ENCODE measurements at regions not wholly inside any gene's neighbourhood (a gene's known extent, or its start where the extent isn't known, plus 50 kb on each side); places are given as distances from the start of the nearest gene placed in this dataset.

DNA sequence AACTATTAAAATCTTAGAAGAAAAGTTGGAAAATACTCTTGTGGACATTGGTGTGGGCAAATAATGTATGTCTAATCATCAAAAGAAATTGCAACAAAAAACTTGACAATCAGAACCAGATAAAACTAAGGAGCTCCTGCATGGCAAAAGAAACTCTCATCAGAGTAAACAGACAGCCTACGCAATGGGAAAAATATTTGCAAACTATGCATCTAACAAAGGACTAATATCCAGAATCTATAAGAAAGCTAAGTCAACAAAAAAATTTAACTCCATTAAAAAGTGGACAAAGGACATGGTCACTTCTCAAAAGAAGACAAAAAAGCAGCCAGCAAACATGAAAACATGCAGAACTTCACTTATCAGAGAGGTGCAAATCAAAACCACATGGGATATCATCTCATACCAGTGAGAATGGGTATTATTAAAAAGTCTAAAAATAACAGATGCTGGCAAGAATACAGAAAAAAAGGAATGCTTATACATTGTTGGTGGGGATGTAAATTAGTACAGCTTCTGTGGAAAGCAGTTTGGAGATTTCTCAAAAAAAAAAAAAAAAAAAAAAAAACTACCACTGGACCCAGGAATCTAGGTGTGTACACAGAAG is 99.7 kb upstream of the TOP3B start:
- no peak overlapping the region for H3K9ac ChIP-seq (replicated peaks; ENCODE audit: extremely low read depth, insufficient read depth, low read length)
- no peaks in the 10 kb centered on the region for H4K20me1 ChIP-seq (replicated peaks; ENCODE audit: control insufficient read depth, extremely low read depth, insufficient read depth, low read length)
- no peak overlapping the region for H3K4me3 ChIP-seq (replicated peaks in 1 of 3; ENCODE audit: insufficient read depth in 1 of 3, low read depth in 1 of 3, low read length in 3 of 3)
- H3K4me2 ChIP-seq (ENCODE audit: insufficient read depth, low read length) = no peak overlapping the region
- H3K27me3 ChIP-seq (ENCODE audit: control insufficient read depth in 2 of 2, insufficient read depth in 2 of 2, low read length in 2 of 2) = peaks cover 3 to 11% of the 10 kb centered on the region in 2 experiments
- intact Hi-C loops (cut with micrococcal nuclease) (no loop called here), dilution Hi-C loops (cut with MboI; ENCODE audit: extremely low pct_ligation_motif_present, low sequenced_read_pairs) (no loop called here)
- H3K4me1 ChIP-seq (ENCODE audit: control insufficient read depth, extremely low read depth, insufficient read depth, low read length) = no peaks in the 10 kb centered on the region
- H3K79me2 ChIP-seq (ENCODE audit: control insufficient read depth, insufficient read depth, low read length) = no peaks in the 10 kb centered on the region
- H2AFZ ChIP-seq (ENCODE audit: low read depth, low read length) = no peak overlapping the region
- FAIRE-seq (no peak), DNase-seq (ENCODE audit: low read depth, low spot score) (no peak)
- no peaks in the 10 kb centered on the region for H3K9me1 ChIP-seq (replicated peaks; ENCODE audit: control insufficient read depth, extremely low read depth, insufficient read depth, low read length)
- ChIA-PET CTCF (interaction anchor here (1.5 kb wide), 1 partner anchor 14 kb away, joined by 4 read pairs; no protein-coding TSS in a partner anchor), POLR2A (no interaction called here)
- H3K27ac ChIP-seq (ENCODE audit: insufficient read depth, low read depth, low read length) = no peak overlapping the region
- H3K9me3 ChIP-seq (replicated peaks; ENCODE audit: control insufficient read depth, insufficient read depth, low read length) = no peaks in the 10 kb centered on the region
- no TSS peak for BruUV-seq (replicated peaks)
- TF ChIP-seq, protein P1, sequence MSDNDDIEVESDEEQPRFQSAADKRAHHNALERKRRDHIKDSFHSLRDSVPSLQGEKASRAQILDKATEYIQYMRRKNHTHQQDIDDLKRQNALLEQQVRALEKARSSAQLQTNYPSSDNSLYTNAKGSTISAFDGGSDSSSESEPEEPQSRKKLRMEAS (IDR thresholded peaks at IDR 0.05; ENCODE audit: insufficient read depth, insufficient read length) = no peak
- TF ChIP-seq FOS (IDR thresholded peaks at IDR 0.05; ENCODE audit: borderline replicate concordance, insufficient read depth, low read length) = no peak
- no peak for TF ChIP-seq MYC (IDR thresholded peaks at IDR 0.05; ENCODE audit: low read depth, low read length)
- TF ChIP-seq, protein P2, sequence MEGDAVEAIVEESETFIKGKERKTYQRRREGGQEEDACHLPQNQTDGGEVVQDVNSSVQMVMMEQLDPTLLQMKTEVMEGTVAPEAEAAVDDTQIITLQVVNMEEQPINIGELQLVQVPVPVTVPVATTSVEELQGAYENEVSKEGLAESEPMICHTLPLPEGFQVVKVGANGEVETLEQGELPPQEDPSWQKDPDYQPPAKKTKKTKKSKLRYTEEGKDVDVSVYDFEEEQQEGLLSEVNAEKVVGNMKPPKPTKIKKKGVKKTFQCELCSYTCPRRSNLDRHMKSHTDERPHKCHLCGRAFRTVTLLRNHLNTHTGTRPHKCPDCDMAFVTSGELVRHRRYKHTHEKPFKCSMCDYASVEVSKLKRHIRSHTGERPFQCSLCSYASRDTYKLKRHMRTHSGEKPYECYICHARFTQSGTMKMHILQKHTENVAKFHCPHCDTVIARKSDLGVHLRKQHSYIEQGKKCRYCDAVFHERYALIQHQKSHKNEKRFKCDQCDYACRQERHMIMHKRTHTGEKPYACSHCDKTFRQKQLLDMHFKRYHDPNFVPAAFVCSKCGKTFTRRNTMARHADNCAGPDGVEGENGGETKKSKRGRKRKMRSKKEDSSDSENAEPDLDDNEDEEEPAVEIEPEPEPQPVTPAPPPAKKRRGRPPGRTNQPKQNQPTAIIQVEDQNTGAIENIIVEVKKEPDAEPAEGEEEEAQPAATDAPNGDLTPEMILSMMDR (IDR thresholded peaks at IDR 0.05; ENCODE audit: extremely low read depth in 1 of 2, insufficient read depth in 1 of 2, low read depth in 1 of 2, low read length in 2 of 2) = no peak
- no peak for TF ChIP-seq EZH2 (IDR thresholded peaks at IDR 0.05; ENCODE audit: borderline replicate concordance, low read depth, low read length, severe bottlenecking)
- TF ChIP-seq JUN (IDR thresholded peaks at IDR 0.05; ENCODE audit: borderline replicate concordance, insufficient read depth, insufficient read length, low read depth) = no peak
- H3K36me3 ChIP-seq (ENCODE audit: control insufficient read depth in 2 of 2, extremely low read depth in 1 of 2, insufficient read depth in 2 of 2, low read length in 2 of 2) = no peaks in the 10 kb centered on the region

Measured in endothelial cell of umbilical vein (primary cell).